IMR-90 (cell line): ENCODE measurements at regions not wholly inside any gene's neighbourhood (a gene's known extent, or its start where the extent isn't known, plus 50 kb on each side); places are given as distances from the start of the nearest gene placed in this dataset.
"Not testable (repeated sequence)": the region's sequence is repeated elsewhere in the genome, so short reads cannot be mapped to it uniquely, and the experiment has no call there.

Source experiments
- BHLHE40 ChIP-seq: fragments of 150-350 bp; IDR thresholded peaks from 2 replicates; pipeline ENCODE4 v1.6.1; 2016; ENCODE audit warnings: mild to moderate bottlenecking, low read depth, low read length
- CEBPB ChIP-seq: IDR thresholded peaks from 2 replicates; pipeline ENCODE4 v1.6.1; 2012; ENCODE audit warnings: low read depth, low read length, improper control_type of control experiment
- CTCF ChIP-seq: conservative IDR thresholded peaks from 2 replicates; pipeline ENCODE4 v1.5.1; 2012; ENCODE audit warnings: mild to moderate bottlenecking, low read depth, low read length, improper control_type of control experiment
- ELK1 ChIP-seq: fragments of 150-350 bp; IDR thresholded peaks from 2 replicates; pipeline ENCODE4 v1.6.1; 2016; ENCODE audit warnings: low read depth, mild to moderate bottlenecking, low read length, moderate library complexity, borderline replicate concordance
- FOS ChIP-seq: fragments of 150-350 bp; IDR thresholded peaks from 2 replicates; pipeline ENCODE4 v1.6.1; 2016; ENCODE audit warnings: low read depth, low read length
- MAFK ChIP-seq: IDR thresholded peaks from 2 replicates; pipeline ENCODE4 v1.6.1; 2012; ENCODE audit warnings: low read depth, low read length, improper control_type of control experiment
- MAZ ChIP-seq: IDR thresholded peaks from 2 replicates; pipeline ENCODE4 v1.6.1; 2012; ENCODE audit warnings: low read depth, mild to moderate bottlenecking, low read length, improper control_type of control experiment, moderate library complexity, borderline replicate concordance
- MXI1 ChIP-seq: IDR thresholded peaks from 2 replicates; pipeline ENCODE4 v1.6.1; 2012; ENCODE audit warnings: low read depth, mild to moderate bottlenecking, low read length, moderate library complexity, borderline replicate concordance
- POLR2A ChIP-seq: IDR thresholded peaks from 2 replicates; pipeline ENCODE4 v1.6.1; 2012; ENCODE audit warnings: mild to moderate bottlenecking, low read depth, low read length
- RAD21 ChIP-seq: IDR thresholded peaks from 2 replicates; pipeline ENCODE4 v1.6.1; 2012; ENCODE audit warnings: low read length, improper control_type of control experiment
- RCOR1 ChIP-seq: IDR thresholded peaks from 2 replicates; pipeline ENCODE4 v1.6.1; 2012; ENCODE audit warnings: mild to moderate bottlenecking, low read length, improper control_type of control experiment; ENCODE audit not compliant: insufficient replicate concordance
- RFX5 ChIP-seq: IDR thresholded peaks from 2 replicates; pipeline ENCODE4 v1.8.0; 2012; ENCODE audit warnings: low read depth, mild to moderate bottlenecking, low read length, moderate library complexity
- SMC3 ChIP-seq: fragments of 150-350 bp; IDR thresholded peaks from 2 replicates; pipeline ENCODE4 v1.6.1; 2016; ENCODE audit warnings: low read depth, mild to moderate bottlenecking, antibody characterized with exemption, low read length, moderate library complexity
- USF2 ChIP-seq: fragments of 150-350 bp; IDR thresholded peaks from 2 replicates; pipeline ENCODE4 v1.6.1; 2017; ENCODE audit warnings: mild to moderate bottlenecking, antibody characterized with exemption, low read length, low read depth

- TF ChIP-seq CTCF, POLR2A, SMC3, USF2, RAD21, CEBPB, RCOR1, MAFK, FOS, RFX5, MAZ, BHLHE40, MXI1, ELK1: not testable (repeated sequence)
Measured at GRCh38 chr1:30658375-30658774, 65.0 kb downstream of the MATN1 start.
